ENCODE measurements at regions not wholly inside any gene's neighbourhood (a gene's known extent, or its start where the extent isn't known, plus 50 kb on each side); places are given as distances from the start of the nearest gene placed in this dataset.
"Not testable (repeated sequence)": the region's sequence is repeated elsewhere in the genome, so short reads cannot be mapped to it uniquely, and the experiment has no call there.

- DNase-seq = no peak
Measured at GRCh38 chr16:58831386-58831785, 97.3 kb upstream of the GOT2 start.

GRCh38 chr16:58828901-58829545, 94.9 kb upstream of the GOT2 start:
- no peak for DNase-seq

- no peak for DNase-seq
Measured at GRCh38 chr16:58824201-58824600, 90.1 kb upstream of the GOT2 start.

- DNase-seq = no peak
Measured at GRCh38 chr16:58821886-58822285, 87.8 kb upstream of the GOT2 start.

- DNase-seq = no peak
Measured at GRCh38 chr16:58820411-58820810, 86.3 kb upstream of the GOT2 start.

- peak in 1 of 2 experiments; percentile 73 for DNase-seq
Measured at GRCh38 chr16:58815181-58815888, 81.2 kb upstream of the GOT2 start.

- DNase-seq = peak in 1 of 2 experiments; percentile 57
Measured at GRCh38 chr16:58814348-58814801, 80.3 kb upstream of the GOT2 start.

- no peak for DNase-seq
Measured at GRCh38 chr16:58809213-58809612, 75.1 kb upstream of the GOT2 start.

GRCh38 chr16:58807276-58807675, 73.2 kb upstream of the GOT2 start:
- no peak for DNase-seq

GRCh38 chr16:58801838-58802237, 67.7 kb upstream of the GOT2 start:
- DNase-seq = no peak

- no peak for DNase-seq
Measured at GRCh38 chr16:58797137-58797801, 63.2 kb upstream of the GOT2 start.

GRCh38 chr16:58793366-58793765, 59.2 kb upstream of the GOT2 start:
- no peak for DNase-seq

- DNase-seq = peak in 1 of 2 experiments; percentile 14
Measured at GRCh38 chr16:58792188-58792587, 58.1 kb upstream of the GOT2 start.

- not testable (repeated sequence) for DNase-seq
Measured at GRCh38 chr16:58790816-58791557, 56.9 kb upstream of the GOT2 start.

- no peak for DNase-seq
Measured at GRCh38 chr16:58789351-58789750, 55.2 kb upstream of the GOT2 start.
